Hematopoietic multipotent progenitor cell treated with erythropoietin and hydrocortisone succinate and interleukin-3 and kit ligand, for 4 days (in vitro differentiated cells): ENCODE measurements at regions not wholly inside any gene's neighbourhood (a gene's known extent, or its start where the extent isn't known, plus 50 kb on each side); places are given as distances from the start of the nearest gene placed in this dataset.
A peak's percentile ranks its signal among the peaks of the same experiment; 100 is the strongest.
"Not testable (repeated sequence)": the region's sequence is repeated elsewhere in the genome, so short reads cannot be mapped to it uniquely, and the experiment has no call there.

Source experiments
- DNase-seq: peaks from one replicate; pipeline ENCODE4 v3.0.0-alpha.2; 2015

- DNase-seq: no peak
These were observed 410.4 kb downstream of the RPS24 start for GRCh38 chr10:78443900-78444571.

DNA sequence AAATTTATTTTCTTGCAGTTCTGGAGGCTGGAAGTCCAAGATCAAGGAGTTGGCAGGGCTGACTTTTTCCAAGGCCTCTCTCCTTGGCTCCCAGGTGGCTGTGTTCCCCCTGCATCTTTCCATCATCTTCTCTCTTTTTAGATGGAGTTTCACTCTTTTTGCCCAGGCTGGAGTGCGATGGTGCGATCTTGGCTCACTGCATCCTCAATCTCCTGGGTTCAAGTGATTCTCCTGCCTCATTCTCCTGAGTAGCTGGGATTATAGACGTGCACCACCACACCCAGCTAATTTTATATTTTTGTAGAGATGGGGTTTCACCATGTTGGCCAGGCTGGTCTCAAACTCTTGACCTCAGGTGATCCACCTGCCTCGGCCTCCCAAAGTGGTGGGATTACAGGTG, 411.1 kb downstream of the RPS24 start:
- not testable (repeated sequence) for DNase-seq

DNA sequence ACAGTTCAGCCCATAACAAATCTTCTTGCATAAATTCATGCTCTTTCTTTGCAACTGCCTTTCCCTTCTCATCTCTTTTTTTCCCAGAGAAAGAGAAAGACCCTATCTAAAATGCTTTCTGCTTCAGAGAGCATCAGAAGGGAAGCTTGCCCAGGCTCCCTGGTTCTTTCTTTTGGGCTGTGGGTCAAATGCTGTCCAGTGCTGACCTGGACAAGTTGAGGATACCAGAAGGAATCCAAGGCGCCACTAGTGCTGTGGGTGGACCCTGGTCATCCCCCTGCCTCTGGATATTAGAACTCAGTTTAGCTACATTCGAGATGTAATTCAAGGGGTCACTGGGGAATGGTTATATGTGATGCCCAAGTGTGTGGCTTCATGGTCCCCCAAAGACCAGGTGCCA, 411.6 kb downstream of the RPS24 start:
- DNase-seq: no peak

DNA sequence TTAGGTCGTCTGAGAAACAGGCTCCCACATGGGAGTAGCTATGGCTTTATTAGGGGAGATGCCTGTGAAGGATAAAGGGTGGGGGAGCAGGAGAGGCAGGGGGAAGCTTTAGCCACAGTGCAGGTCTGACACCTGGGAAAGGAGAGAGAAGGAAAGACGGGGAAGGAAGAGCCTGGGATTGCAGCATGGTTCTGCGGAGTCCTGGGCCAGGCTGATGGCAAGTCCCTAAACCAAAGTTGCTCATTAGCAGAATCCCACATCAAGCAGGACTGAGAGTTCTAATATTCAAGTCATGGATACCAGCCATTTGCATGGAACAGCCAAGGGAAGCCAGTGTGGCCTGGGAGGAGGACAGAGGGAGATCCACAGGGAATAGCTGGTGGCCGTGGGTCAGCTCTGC, 414.8 kb downstream of the RPS24 start:
- DNase-seq: no peak

DNA sequence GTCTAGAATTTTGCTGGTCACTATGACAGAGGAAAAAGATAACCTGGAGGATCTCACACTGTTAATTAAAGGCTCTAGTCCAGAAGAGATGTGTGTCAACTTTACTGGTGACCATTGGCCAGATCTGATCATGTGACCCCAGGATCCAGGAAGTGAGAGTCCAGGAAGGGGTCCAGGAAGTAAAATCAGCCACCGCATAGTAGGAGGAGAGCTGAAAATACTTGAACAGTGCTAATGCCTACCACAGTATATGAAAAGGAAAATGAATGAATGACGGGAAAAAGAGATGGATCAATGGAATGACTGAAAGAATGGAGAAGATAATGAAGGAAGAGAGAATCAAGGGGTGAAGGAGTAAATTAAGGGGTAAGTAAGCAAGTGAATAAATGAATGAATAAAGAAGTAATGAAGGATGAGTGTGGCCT, 415.3 kb downstream of the RPS24 start:
- DNase-seq: no peak

DNA sequence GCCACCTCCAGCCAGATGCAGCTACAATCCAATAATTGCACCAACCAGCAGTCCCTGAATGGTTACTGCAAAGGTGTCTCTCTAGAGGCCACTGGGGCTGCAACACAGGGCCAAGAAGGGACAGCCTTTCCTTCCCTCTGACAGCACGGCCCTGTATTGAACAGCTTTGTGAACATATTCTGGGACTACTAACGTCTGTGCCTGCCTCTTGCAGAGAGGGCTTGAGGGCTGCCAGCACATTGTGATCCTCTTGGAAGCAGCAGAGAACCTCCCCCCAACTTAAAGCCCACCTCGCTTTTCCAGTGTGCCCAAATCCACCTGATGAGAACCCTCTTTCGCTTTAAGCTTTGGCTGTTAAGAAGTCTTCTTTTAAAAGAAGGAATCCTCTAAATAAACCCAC, 415.9 kb downstream of the RPS24 start:
- no peak for DNase-seq

DNA sequence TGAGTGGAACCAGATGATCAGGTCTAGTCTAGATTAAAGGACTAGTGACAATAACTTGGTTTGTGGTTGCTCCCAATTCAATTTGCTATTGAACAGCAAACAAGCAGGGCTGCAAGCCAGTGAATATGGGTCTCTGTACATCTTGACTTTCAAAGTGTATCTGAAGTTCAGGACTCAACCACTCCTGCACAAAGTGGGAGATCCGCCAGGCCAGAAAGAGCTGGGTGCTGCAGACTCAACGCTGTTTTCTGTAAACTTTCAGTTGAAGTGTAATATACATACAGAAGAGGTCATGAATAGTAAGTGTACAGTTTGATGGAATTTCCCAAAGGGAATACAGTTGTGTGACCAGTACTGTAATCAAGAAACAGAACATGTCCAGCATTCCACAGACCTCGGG, 416.6 kb downstream of the RPS24 start:
- no peak for DNase-seq

DNA sequence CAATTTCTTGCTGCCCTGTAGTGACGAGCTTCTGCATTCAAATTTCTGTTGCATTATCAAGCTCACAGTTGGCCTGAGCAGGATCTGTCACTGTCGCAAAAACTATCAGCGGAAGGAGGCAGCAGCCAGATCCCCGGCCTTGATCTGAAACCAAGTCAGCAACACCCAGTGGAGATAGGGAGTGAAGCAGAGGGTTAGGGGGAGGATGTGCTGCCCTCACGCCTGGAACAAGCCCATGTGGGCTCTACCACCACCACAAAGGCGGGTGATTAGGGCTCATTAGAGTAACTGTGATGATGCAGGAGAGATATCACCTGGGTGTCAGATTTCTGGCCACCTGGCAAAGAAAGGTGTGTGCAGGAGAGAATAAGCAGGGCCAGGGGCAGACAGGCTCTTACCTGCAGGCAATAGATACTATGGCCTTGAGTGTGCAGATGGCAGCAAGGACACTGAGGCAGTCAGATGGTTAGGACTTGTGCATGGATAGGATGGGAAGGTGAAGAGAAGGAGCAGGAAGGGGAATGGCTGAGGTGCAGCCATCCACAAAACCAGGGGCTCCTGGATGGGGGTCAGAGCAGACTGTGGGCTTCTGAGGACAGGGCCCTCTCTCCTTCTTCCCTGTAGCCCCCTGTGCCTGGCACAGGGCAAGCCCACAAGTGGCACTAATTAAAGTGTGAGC, 417.3 kb downstream of the RPS24 start:
- no peak for DNase-seq

- no peak for DNase-seq
These were observed 417.9 kb downstream of the RPS24 start for GRCh38 chr10:78451592-78451991.

DNA sequence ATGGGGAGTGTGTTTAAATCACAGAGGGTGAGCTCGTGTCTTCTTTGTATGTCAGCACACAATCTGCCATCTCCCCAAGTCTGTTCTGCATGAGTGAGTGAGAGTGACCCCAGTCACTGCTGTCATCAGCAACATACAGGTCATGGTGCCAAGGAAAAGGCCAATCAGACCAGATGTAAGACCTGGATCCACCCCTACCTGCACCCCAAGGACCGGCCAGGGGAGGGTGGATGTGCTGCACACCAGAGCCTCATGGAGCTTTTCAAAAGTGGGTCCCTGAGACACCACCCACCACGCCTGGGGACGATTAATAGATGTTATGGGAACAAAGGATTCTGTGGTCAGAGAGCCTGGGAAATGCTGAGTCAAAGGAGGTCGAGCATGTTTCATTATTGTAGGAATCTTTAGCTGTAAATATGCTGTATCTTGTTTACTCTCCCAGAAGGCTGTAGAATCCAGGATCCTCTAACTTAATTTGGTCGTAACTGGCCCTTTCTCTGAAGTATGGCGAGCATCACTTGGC, 420.5 kb downstream of the RPS24 start:
- DNase-seq: no peak

- DNase-seq: no peak
These were observed 421.6 kb downstream of the RPS24 start for GRCh38 chr10:78455236-78455635.

- DNase-seq: no peak
These were observed 422.1 kb downstream of the RPS24 start for GRCh38 chr10:78455811-78456210.

DNA sequence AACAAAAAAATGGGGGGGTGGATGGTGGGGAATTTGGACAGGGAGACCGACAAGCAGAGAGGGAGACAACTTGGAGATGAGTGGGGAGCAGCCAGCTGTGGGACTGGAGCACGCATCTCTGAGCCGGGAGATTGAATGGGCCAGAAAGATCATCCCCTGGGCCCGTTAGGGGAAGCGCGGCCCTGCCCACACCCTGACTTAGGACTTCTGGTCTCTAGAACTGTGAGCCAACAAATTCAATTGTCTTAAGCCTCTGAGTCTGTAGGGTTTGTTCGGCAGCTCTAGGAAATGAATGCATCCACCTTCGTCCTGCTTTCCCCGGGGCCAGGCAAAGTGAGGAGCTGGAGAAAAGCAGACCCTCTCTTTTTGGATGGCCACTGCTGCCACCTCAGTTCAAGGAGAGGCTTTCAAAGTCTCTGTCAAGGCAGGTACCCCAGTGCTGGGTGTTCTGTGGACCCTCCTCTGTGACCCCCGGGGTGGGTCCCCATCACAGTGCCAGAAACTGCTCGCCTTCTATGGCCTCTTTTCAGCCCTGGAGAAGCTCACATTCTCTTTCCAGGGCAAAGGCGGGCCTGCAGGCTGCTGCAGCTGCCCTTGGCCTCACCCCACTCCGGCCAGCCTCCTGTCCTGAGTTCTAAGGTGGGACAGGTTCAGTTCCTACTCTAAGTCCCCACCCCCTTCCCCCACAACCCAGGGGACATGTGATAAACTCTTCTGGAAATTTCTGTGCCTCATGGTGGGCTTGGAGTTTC, 423.2 kb downstream of the RPS24 start:
- DNase-seq: no peak

GRCh38 chr10:78457804-78458482, 424.3 kb downstream of the RPS24 start:
- DNase-seq: no peak

DNA sequence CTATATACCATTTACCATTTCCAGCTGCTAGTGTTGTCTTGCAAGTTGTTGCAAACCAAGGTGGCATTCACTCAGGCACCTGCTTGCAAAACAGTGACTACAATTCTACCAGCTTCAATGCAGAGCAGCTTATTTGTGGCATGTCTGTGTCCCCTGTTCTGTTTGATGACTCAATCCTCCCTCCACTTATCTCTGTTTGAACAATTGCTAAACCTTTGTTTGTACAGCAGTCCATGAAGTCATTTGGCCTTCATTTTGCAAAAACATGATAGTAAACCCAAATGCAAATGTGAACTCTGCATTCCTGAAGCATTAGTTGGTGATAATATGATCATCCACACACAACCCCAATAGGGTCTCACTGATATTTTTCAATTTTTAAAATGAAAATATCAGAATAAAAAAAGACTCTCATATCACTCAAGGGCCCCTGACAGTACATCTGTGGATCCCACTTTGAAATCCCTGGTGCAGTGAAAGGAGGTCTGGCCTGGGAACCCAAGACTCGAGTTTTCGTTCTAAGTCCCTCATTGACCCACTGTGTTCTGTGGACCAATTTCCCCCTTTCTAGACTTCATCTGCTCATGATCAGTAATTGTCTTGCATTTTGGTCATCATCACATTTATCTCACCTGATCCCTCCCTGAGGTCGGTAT, 425.4 kb downstream of the RPS24 start:
- peak; percentile 15 for DNase-seq

GRCh38 chr10:78459639-78460037, 426.0 kb downstream of the RPS24 start:
- DNase-seq: no peak

DNA sequence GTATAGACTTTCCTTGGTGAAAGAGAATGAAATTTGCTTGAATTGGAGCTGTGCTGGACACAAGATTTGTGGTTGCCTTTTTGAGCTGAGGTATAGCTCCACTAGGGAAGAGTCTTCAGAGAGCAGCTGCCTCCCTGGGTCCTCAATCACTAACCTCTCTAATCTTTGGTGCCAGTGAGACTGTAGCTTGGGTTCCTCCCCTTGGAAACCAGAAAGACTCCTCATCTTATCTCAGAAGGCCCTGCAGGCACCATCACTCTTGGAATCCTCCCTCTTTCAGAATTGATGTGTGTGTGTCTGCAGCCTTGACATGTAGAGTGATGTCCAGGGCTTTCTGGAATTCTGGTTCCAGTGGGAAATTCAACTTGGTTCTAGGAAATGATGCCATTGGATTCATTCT, 426.5 kb downstream of the RPS24 start:
- peak; percentile 7 for DNase-seq

- DNase-seq: no peak
These were observed 427.7 kb downstream of the RPS24 start for GRCh38 chr10:78461333-78461732.

DNA sequence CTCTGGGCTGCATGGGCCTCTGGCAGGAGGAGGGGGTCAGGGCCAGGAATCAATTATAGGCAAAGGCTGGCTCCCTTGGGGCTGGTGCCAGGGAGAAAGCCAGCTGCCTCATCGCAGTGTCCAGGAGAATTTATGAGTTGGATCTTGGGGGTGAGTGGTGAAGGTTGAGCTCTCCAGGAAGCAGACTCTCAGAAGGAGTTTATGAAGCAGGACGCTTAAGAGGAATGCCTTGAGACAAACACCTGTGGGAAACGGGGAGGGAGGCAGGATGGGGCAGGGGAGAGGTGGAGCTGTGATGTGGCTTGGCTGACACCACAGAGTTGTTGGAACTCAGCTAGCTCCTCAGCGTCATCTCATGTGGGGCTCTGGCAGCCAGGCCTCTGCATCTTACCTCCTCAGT, 428.5 kb downstream of the RPS24 start:
- no peak for DNase-seq

GRCh38 chr10:78462726-78463228, 429.1 kb downstream of the RPS24 start:
- DNase-seq: no peak

GRCh38 chr10:78464118-78464855, 430.6 kb downstream of the RPS24 start:
- no peak for DNase-seq

DNA sequence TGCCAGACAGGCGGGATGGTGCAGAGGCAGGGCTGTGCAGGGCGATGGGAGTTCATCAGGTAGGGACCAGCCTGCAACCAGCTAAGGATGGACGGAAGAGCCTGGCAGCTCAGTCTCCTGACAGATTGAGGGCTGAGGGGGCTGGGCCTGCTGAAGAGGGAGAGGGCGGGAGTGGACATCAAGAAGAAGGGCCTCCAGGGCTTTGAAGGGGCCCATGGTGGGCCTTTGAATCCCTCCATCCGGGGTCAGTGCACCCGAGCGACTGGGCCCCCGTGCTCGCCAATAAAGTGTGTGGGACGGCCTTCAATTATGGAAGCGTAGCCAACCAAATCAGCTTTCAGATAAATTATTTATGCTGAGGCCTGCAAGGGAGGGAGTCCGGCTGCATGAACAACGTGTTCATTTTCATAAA, 431.2 kb downstream of the RPS24 start:
- DNase-seq: no peak
